Sigmoid colon (tissue), 6 donors: ENCODE measurements at regions not wholly inside any gene's neighbourhood (a gene's known extent, or its start where the extent isn't known, plus 50 kb on each side); places are given as distances from the start of the nearest gene placed in this dataset.

Experiments
- DNase-seq: peaks from one replicate; pipeline ENCODE4 v3.0.0-alpha.2; 2019
- H3K27ac ChIP-seq, 4 donors: fragments of 200-600 bp; sonication (generic); one replicate each; pipeline ENCODE4 v1.5.1; 2016 to 2019; ENCODE audit warnings: mild to moderate bottlenecking in 1 of 4
- H3K27me3 ChIP-seq, 3 donors: fragments of 200-600 bp; sonication (generic); one replicate each; pipeline ENCODE4 v1.5.1; 2019; ENCODE audit warnings: mild to moderate bottlenecking in 1 of 3
- H3K36me3 ChIP-seq, 4 donors: fragments of 200-600 bp; sonication (generic); one replicate each; pipeline ENCODE4 v1.5.1; 2016 to 2019
- H3K4me1 ChIP-seq, 4 donors: fragments of 200-600 bp; sonication (generic); one replicate each; pipeline ENCODE4 v1.5.1; 2017 to 2019
- H3K4me3 ChIP-seq, 4 donors: fragments of 200-600 bp; sonication (generic); one replicate each; pipeline ENCODE4 v1.5.1; 2017 to 2019; ENCODE audit warnings: mild to moderate bottlenecking in 2 of 4, moderate library complexity in 1 of 4
- H3K9me3 ChIP-seq, 4 donors: fragments of 200-600 bp in 3 of 4; sonication (generic) in 3 of 4; one replicate each; pipeline versions ENCODE4 v1.5.1 to v1.6.1; 2013 to 2019
- CTCF ChIP-seq, 4 experiments: fragments of 450-650 bp in 3 of 4; fragments of 200-600 bp in 1 of 4; IDR thresholded peaks; one replicate each; pipeline ENCODE4 v1.5.1; 2016 to 2019; ENCODE audit warnings: antibody characterized with exemption in 4 of 4, mild to moderate bottlenecking in 3 of 4, moderate library complexity in 2 of 4
- EP300 ChIP-seq, 4 donors: sonication (generic); formaldehyde crosslinking; IDR thresholded peaks; one replicate each; pipeline ENCODE4 v1.6.1; 2017; ENCODE audit warnings: antibody characterized with exemption in 4 of 4
- POLR2A ChIP-seq, 2 donors: fragments of 450-650 bp; IDR thresholded peaks; one replicate each; pipeline ENCODE4 v1.6.1; 2016; ENCODE audit warnings: antibody characterized with exemption in 2 of 2, mild to moderate bottlenecking in 2 of 2, moderate library complexity in 2 of 2
- POLR2AphosphoS5 ChIP-seq, 4 donors: sonication (generic); formaldehyde crosslinking; IDR thresholded peaks; one replicate each; pipeline ENCODE4 v1.6.1; 2017; ENCODE audit warnings: antibody characterized with exemption in 4 of 4
- WGBS, 2 donors: extraction: QIAGEN DNeasy Blood & Tissue Kit; methylation state at CpG; one replicate each; pipeline ENCODE4 v1.1.7; 2013; 5-methylcytosine and 5-hydroxymethylcytosine counted together
- intact Hi-C: fragments of 100-400 bp; cut with DNase I; formaldehyde crosslinking; loops from one replicate; pipeline ENCODE4 v1.15.1; 2023
- donor health status: healthy with polysubstance abuse.
- donor health status: healthy.

GRCh38 chr10:31678575-31679516, 249.8 kb downstream of the ARHGAP12 start:
- intact Hi-C loops = no loop called here
- DNase-seq = no peak
- peaks cover 0 to 16% (median 13%) of the 10 kb centered on the region in 4 donors for H3K4me1 ChIP-seq
- H3K27ac ChIP-seq = peak overlapping the region in 1 of 4 donors; percentile 32
- H3K4me3 ChIP-seq = no peak overlapping the region
- peaks cover 0 to 14% (median 9%) of the 10 kb centered on the region in 4 donors for H3K9me3 ChIP-seq
- no peaks in the 10 kb centered on the region for H3K36me3 ChIP-seq
- TF ChIP-seq EP300 (IDR thresholded peaks at IDR 0.05) = no peak
- no peak for TF ChIP-seq POLR2A (IDR thresholded peaks at IDR 0.05)
- no peak for TF ChIP-seq POLR2AphosphoS5 (IDR thresholded peaks at IDR 0.05)
- TF ChIP-seq CTCF (IDR thresholded peaks at IDR 0.05) = no peak
- no peaks in the 10 kb centered on the region for H3K27me3 ChIP-seq
- 83 to 88% methylated on average over 20 of the region's 20 CpGs for WGBS, 2 donors

GRCh38 chr10:31678139-31678536, 250.5 kb downstream of the ARHGAP12 start:
- Histone ChIP-seq H3K36me3 (no peaks in the 10 kb centered on the region), H3K4me3 (no peak overlapping the region), H3K9me3 (peaks cover 0 to 11% (median 9%) of the 10 kb centered on the region in 4 donors), H3K4me1 (peaks cover 0 to 16% (median 13%) of the 10 kb centered on the region in 4 donors), H3K27ac (peak overlapping the region in 1 of 4 donors; percentile 32), H3K27me3 (no peaks in the 10 kb centered on the region)
- intact Hi-C loops = no loop called here
- TF ChIP-seq POLR2A (IDR thresholded peaks at IDR 0.05) (no peak), POLR2AphosphoS5 (IDR thresholded peaks at IDR 0.05) (no peak), CTCF (IDR thresholded peaks at IDR 0.05) (no peak), EP300 (IDR thresholded peaks at IDR 0.05) (no peak)
- DNase-seq = no peak
- 40 to 76% methylated on average over 12 of the region's 12 CpGs for WGBS, 2 donors

- no peak for DNase-seq
- peak overlapping the region in 1 of 4 donors; percentile 32 for H3K27ac ChIP-seq
- intact Hi-C loops = no loop called here
- peaks cover 0 to 7% (median 4%) of the 10 kb centered on the region in 4 donors for H3K9me3 ChIP-seq
- H3K27me3 ChIP-seq = no peaks in the 10 kb centered on the region
- H3K4me1 ChIP-seq = peaks cover 0 to 16% (median 13%) of the 10 kb centered on the region in 4 donors
- no peaks in the 10 kb centered on the region for H3K36me3 ChIP-seq
- no peak overlapping the region for H3K4me3 ChIP-seq
- TF ChIP-seq POLR2A (IDR thresholded peaks at IDR 0.05) = no peak
- TF ChIP-seq POLR2AphosphoS5 (IDR thresholded peaks at IDR 0.05) = no peak
- no peak for TF ChIP-seq CTCF (IDR thresholded peaks at IDR 0.05)
- WGBS, 2 donors = 72 to 84% methylated on average over 16 of the region's 16 CpGs
Measured at GRCh38 chr10:31677195-31678138, 251.2 kb downstream of the ARHGAP12 start.

- no peak for DNase-seq
- TF ChIP-seq POLR2A (IDR thresholded peaks at IDR 0.05) (no peak), CTCF (IDR thresholded peaks at IDR 0.05) (no peak), POLR2AphosphoS5 (IDR thresholded peaks at IDR 0.05) (no peak), EP300 (IDR thresholded peaks at IDR 0.05) (no peak)
- Histone ChIP-seq H3K4me1 (peaks cover 0 to 16% (median 13%) of the 10 kb centered on the region in 4 donors), H3K36me3 (no peaks in the 10 kb centered on the region), H3K27ac (no peak overlapping the region), H3K4me3 (no peak overlapping the region), H3K9me3 (peaks cover 0 to 8% (median 3%) of the 10 kb centered on the region in 4 donors), H3K27me3 (no peaks in the 10 kb centered on the region)
- intact Hi-C loops = no loop called here
Measured at GRCh38 chr10:31675726-31676125, 252.9 kb downstream of the ARHGAP12 start.
